ENCODE measurements at regions not wholly inside any gene's neighbourhood (a gene's known extent, or its start where the extent isn't known, plus 50 kb on each side); places are given as distances from the start of the nearest gene placed in this dataset.
A peak's percentile ranks its signal among the peaks of the same experiment; 100 is the strongest.
"Not testable (repeated sequence)": the region's sequence is repeated elsewhere in the genome, so short reads cannot be mapped to it uniquely, and the experiment has no call there.

DNA sequence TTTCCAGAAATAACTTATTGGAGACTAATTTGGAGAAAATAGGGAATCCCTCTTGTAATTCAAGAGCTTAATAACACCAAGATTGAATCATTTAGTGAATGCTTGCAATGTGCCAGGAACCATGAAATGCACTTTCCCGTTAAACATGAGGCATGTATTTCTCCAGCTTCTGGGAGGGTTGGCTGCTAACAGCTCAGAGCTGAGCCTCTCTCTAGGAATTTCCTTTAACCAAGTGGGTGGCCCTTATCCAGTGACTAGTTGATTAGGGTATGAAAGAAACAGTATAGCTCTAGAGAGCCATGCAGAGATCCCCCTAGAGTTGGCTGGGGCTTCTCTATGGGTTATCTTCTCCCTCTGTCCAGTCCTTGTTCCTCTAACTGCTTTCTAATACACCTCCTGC lies 356.4 kb upstream of the GOT2 start:
- no peak for DNase-seq (ENCODE audit: low read depth)

DNA sequence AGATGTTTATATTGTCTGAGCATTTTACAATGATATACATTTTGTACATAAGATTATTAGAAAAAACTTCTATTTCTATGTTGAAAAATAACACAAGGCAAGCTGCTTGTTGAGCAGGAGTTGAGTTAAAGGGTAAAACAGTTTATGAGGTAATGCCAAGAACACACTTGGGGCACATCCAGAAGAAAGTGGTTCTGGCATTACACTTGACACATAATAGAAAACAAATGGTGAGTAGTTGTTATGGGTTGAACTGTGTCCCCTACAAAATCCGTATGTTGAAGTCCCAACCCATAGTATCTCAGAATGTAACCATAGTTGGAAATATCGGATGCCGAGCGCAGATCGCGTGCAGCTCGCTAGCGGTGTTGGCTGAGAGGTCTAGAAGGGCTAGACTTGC lies 354.3 kb upstream of the GOT2 start:
- no peak for DNase-seq (ENCODE audit: low read depth)

DNA sequence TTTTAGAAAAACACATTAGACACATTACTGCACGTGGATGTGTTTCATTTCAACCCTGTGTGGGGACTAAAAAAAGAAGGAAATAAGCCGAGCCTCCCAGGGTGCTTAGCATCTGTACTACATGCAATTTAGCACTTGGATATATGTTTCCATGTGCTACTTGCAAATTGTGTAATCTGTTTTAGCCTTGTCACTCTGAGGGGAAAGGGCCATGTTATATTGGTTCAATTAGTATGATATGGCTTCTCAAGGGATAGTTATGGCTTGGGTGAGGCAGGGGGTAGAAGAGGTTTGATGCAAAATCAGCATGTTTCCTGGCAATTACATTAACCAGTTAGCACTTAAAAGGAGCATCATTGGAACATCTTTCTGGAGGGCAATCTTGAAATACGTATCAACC lies 353.5 kb upstream of the GOT2 start:
- no peak for DNase-seq (ENCODE audit: low read depth)

DNA sequence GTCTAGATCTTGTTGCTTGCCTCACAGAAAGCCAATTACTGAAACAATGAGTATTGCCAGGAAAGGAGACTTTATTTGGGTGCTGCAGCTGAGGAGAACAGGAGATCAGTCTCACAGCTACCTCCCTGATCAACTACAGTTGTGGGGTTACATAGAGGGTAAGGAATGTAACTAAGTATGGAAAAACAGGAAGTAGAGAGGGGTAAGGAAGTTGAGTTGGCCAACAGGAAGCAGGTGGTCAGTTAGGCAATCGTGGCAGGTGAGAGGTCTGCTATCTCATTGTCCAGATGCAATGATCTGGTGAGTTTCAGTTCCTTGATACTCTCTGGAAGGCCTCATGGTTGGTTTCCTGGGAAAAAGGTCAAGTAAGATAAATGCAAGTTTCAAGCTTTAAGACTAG lies 333.1 kb upstream of the GOT2 start:
- DNase-seq (ENCODE audit: low read depth) = no peak

DNA sequence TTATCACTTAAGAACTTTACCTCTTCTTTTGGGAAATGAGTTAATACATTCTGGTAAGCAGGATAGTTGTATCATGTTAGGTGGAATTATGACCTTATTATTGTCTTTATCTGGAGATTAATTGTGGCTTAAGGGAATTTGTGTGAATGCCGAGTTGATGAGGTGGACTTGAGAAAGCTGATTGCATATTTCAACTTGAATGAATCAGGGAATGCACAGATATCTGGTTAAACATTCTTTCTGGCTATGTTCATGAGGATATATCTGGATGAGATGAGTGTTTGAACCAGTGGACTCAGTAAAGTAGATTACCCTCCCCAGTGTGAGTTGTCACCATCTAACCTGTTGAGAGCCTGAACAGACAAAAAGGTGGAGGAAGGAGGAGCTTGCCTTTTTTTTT lies 326.1 kb upstream of the GOT2 start:
- DNase-seq (ENCODE audit: low read depth) = peak; percentile 77

DNA sequence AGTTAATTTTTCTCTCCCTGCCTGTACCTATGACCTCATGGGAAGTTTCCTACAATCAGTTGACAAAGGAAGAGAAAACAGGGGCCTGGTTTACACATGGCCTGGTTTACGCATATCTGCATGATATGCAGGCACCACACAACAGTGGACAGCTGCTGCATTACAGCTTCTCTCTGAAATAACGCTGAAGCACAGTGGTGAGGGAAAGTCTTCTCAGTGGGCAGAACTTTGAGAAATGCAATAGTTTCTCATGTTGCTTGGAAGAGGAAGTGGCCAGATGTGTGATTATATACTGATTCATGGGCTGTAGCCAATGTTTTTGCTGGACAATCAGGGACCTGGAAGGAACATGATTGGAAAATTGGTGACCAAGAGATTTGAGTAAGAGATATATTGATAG lies 324.1 kb upstream of the GOT2 start:
- no peak for DNase-seq (ENCODE audit: low read depth)

DNA sequence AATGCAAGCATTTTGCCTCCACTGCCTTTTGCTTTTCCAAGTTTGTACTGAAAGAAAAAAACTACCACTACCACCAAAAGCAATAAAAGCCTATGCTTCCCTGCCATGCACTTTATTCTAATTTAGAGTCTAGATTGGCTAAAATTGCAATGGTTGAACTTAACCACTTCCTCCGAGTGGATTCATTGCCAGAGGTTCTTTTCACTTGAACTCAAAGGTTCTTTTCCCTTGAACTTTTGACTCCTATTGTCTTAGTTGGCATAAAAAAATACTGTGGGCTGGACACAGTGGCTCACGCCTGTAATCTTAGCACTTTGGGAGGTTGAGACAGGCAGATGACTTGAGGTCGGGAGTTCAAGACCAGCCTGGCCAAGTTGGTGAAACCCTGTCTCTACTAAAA lies 319.8 kb upstream of the GOT2 start:
- no peak for DNase-seq (ENCODE audit: low read depth)

DNA sequence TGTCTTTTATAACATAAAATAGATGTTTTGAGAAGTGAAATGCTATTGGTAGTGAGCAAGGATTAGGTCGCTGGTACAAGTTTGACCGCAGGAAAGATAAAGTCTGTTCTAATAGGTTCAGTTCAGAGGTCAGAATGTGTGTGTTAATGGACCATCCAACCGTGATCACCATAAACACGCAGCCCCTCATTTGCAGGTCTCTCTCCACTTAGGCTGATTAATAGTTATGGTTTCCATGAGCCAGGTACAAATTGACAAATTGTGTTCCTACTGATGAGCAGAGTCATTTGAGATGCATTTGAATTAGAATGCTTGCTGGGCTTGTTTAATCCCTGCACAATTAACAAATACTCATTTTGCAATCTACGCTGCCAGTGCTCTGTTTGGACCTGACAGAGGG lies 318.1 kb upstream of the GOT2 start:
- DNase-seq (ENCODE audit: low read depth) = no peak

DNA sequence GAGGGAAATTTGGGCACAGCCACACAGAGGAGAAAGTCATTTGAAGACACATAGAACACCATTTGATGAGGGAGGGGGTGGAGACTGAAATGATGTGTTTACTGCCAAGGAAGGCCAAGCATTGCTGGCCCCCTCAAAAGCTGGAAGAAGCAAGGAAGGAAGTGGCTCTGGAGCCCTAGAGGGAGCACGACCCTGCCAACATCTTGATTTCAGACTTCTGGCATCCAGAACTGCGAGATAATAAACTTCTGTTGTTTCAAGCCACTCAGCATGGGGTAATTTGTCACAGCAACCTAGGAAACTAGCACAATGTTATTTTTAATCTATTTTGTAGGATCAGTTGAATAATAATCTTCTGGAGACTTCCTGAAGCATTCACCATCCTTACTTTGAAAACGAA lies 314.8 kb upstream of the GOT2 start:
- DNase-seq (ENCODE audit: low read depth) = no peak

DNA sequence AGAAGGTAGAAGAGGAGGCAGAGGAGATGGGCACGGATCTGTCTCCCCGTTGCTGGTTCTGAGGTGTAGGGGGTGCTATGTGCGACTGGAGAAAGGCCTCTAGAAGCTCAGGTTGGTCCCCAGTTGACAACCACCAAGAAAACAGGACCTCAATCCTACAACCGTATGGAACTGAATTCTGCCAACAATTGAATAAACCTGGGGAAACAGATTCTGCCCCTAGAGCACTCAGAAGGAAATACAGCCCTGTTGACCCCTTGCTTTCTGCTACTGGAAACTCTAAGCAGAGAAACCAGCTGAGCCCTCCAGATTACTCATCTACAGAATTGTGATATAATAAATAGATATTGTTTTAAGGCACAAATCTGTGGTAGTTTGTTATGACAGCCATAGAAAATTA lies 313.0 kb upstream of the GOT2 start:
- no peak for DNase-seq (ENCODE audit: low read depth)

DNA sequence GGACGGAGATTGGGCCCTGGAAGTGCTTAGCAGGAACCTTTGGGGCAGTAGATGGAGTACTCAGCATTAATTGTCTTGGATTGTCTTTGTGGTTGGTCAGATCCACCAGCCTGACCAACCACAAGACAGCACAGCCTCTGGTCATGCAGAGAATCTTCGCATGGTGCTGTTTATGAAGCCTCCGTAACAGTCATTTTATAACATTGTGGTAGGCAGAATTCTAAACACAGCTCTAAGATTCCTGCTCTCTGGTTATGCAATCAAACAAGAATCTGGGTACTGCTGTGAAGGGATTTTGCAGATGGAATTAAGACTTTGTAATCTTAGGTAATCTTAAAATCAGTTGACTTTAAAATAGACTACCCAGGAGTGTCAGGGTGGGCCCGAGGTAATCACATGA lies 312.2 kb upstream of the GOT2 start:
- peak; percentile 58 for DNase-seq (ENCODE audit: low read depth)

DNA sequence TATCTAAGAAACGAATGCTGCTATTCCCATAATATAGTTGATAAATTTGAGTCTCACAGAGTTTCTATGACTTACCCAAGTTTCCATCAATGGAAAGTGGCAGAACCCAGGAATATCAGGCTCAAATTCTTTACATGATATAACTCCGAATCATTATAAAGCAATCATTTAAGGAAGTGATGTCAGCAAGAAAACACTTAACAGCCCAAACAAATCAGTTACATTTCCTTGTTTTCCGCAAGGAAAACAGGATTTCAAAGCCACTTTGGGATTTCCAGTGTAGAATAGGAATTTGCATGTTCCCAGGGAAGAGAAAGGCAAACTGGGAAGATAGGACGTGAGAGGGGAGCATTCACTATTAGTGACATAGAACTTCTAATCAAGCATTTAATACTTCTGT lies 311.4 kb upstream of the GOT2 start:
- DNase-seq (ENCODE audit: low read depth) = no peak

DNA sequence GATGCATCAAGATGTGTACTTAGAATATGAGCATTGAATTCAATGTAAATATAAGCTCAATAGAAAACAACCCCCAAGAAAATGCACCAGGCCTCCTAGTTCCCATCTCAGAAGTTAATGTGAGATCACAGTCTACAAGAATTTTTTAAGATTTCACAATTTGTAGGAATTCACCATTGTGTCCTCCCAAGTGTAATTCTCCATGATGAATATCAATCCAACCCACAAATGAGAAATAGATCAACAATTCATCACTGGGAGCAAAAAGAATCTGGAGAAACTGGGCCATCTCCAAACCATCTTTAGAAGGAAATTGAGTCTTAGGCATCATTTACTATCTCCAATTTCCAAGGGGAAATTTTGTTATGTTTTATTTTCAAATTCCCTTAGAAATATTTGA lies 310.5 kb upstream of the GOT2 start:
- DNase-seq (ENCODE audit: low read depth) = no peak

DNA sequence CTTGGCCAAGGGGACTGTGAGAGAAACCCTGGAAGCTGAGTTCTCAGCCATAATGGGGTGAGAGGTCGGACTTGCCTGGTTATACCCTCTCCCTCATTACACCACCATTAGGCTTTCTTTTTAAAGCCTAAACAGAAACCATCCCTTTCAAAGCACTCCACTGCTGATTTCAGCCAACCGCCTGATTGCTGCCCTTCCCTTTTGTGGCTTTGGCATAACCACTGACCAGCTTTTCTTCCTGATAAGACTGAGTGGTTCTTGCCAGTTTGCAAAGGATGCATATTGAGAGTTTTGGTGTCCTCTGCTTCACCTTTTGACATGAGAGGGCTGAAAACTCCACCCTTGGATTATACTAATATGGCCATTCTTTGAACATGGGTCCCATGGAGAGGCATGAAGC lies 308.2 kb upstream of the GOT2 start:
- no peak for DNase-seq (ENCODE audit: low read depth)

DNA sequence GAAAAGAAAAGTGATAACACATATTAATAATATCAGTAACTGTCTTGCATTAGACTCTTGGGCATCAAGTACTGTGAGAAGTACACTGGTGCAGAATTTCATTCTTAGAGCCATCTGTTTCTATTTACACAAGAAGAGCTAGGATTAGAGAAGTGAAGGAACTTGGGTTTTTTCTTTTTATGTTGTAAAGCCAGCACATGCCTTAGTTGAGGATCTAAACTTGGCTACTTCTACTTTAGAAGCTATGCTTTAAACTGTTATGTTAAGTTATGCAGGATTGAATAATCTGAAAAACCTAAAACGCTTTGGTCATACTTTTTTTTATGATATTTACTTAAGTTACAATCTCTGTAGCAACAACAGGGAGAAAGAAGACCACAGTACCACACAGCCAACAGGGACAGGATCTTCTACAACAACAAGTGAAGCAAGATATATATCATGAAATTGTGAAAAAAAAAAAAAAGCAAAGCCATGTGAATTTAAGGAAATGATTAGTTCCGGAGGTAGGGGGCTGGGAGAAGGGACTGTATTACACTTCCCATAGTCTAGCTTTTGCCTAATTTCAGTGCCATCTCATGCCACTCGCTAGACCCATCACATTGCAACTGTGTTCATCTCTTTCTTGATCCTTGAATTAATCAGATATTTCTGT lies 305.1 kb upstream of the GOT2 start:
- DNase-seq (ENCODE audit: low read depth) = no peak

DNA sequence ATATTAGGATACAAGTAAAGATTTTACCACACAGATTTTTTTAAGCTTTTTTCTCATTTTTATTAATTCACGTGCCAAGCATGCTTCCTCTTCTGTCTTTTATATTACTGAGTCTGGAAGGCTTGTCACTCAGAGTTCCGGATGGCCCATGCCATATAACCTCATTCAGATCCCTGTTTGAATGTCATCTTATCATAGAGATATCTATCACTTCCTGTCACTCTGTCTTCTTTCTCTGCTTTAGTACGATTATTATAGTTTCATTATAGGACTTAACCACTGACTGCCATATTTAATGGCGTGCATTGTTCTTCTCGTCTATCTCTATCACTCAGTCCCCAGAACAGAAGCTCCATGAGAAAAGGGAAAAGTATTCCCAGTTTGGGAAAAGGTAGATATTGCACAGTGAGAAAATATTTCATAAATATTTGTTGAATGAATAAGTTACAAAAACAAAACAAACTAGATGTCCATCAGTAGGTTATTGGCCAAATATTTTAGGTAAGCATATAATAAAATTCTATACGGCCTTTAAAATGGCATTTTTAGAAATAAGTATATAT lies 296.9 kb upstream of the GOT2 start:
- DNase-seq (ENCODE audit: low read depth) = no peak

DNA sequence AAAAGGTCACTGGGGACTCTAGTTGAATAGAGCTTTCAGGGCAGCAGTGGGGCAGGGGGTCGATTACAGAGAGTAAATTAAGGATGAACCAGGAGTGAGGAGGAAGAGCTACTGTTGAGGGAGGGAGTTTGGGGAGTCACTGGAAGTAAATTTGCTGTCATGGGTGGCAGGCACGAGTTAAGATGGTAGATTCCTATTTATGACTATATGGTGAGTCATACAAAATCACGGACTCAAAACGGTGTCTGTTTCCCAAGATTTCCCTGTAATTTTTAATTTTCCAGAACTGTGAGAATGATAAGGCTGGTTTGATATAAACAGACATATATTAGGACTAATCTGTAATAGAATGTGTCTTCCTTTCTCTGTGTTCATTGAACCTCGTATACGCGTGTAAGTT lies 287.6 kb upstream of the GOT2 start:
- DNase-seq (ENCODE audit: low read depth) = peak; percentile 68

DNA sequence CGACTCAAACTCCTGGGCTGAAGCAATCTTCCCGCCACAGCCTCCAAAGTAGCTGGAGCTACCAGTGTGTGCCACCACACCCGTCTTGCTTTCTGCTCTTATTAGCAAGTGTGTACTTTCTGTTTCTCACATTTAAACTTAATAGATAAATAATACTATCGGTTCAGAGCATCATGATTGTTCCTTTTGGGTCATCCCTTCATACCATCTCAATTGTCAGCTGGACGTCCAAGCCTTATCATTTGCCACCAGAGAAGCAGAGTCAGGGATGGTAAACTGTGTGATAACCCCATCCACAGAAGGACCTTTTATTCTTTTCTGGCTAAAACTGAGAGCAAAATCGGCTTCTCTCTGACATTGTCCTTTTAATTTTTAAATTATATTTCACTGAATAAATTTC lies 279.8 kb upstream of the GOT2 start:
- DNase-seq (ENCODE audit: low read depth) = no peak

DNA sequence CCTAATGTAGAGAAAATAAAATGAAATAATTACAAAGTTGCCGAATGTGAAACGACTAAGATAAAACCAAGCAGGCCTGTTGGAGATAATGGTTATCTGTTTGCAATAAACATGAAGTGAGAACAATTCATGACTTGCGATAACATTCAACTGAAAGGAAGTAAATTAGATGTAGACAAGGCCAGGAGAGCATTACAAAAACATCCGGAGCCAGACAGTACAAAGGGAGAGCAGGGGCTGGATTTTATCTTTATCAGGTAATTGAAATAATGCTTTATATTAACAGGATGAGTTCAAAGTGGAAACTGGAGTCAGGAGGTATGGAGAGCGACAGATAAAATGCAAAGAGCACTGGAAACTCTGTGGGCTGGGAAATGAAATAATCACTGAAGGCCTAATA lies 265.6 kb upstream of the GOT2 start:
- no peak for DNase-seq (ENCODE audit: low read depth)

DNA sequence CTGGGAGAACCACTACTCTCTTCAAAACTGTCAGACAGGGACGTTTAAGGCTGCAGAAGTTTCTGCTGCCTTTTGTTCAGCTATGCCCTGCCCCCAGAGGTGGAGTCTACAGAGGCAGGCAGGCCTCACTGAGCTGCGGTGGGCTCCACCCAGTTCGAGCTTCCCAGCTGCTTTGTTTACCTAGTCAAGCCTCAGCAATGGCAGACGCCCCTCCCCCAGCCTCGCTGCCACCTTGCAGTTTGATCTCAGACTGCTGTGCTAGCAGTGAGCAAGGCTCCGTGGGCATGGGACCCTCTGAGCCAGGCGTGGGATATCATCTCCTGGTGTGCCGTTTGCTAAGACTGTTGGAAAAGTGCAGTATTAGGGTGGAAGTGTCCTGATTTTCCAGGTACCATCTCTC lies 258.6 kb upstream of the GOT2 start:
- DNase-seq (ENCODE audit: low read depth) = not testable (repeated sequence)

DNA sequence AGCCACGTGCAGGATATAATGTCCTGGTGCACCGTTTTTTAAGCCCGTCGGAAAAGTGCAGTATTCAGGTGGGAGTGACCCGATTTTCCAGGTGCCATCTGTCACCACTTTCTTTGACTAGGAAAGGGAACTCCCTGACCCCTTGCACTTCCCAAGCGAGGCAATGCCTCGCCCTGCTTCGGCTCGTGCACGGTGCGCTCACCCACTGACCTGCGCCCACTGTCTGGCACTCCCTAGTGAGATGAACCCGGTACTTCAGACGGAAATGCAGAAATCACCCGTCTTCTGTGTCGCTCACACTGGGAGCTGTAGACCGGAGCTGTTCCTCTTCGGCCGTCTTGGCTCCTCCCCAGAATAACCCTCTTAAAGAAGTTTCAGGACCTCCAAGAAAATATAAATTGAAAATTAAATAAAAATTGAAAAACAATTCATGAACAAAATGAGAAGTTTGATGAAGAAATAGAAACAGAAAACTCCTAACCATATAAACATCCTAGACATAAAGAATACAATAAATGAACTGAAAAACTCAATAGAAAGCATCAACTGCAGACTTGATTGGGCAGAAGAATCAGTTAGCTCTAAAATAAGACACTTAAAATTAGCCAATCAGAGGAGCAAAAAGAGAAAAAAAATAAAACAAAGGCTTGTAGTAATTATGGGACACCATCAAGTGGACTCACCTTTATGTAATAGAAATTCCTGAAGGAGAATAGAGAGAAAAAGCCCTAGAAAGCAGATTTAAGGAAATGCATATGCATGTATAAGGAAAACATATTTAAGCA lies 249.3 kb upstream of the GOT2 start:
- DNase-seq (ENCODE audit: low read depth) = not testable (repeated sequence)

DNA sequence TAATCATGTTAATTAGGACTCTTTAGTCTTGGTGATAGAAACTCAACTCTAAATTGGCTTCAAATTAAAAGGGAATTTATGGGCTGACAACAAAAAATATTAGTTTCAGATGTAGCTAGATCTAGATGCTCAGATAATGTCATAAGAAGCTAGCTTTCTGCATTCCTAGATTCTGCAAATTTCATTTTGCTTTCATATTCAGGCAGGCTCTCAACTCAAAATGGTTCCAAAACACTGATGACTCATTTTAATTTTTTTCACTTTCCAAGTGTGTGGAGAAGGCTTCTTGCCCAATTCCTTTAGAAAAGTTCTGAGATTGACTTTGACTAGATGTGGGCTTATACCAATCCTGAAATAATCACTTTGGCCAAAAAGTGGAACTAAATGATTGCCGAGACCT lies 236.7 kb upstream of the GOT2 start:
- DNase-seq (ENCODE audit: low read depth) = peak; percentile 17

DNA sequence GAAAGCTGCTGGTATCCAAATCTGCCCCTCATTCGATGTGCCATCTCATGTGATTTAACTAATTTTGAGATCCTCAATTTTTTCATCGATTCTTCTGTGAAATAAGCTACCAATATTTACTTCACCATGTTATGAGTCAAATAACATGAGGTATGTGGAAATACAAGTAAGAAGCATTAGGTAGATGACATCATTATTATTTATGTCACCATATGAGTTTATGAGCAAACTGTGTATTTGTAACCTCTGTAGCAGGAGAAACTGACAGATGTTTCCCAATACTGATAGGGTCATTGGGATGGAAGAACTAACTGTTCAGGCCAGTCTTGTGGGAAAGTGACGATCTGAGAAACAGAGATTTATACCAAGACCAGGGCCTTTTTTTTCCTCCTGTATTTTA lies 229.4 kb upstream of the GOT2 start:
- DNase-seq (ENCODE audit: low read depth) = no peak

DNA sequence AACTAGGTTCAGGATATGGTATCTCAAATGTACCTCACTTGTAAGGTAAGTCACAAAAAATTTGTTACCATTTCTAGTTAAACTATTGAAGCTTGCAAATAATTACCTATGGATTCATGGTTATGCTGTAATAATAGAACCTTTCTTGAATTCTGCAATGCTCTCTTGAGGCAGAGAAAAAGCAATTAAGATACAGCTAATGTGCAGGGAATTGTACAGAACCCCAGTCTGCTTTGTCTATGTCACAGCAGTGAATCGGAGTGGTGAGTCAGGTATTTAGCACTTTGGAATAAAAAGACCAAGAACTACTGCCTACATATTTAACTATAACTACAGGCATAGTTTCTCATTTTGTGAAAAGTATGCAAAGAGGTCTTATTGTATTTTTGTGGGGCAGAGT lies 228.7 kb upstream of the GOT2 start:
- DNase-seq (ENCODE audit: low read depth) = no peak
